NCI-H1417 treated with DMSO at 0.1 percent for 48 hours (cell line): ENCODE measurements at regions not wholly inside any gene's neighbourhood (a gene's known extent, or its start where the extent isn't known, plus 50 kb on each side); places are given as distances from the start of the nearest gene placed in this dataset.
"Not testable (repeated sequence)": the region's sequence is repeated elsewhere in the genome, so short reads cannot be mapped to it uniquely, and the experiment has no call there.

Experiments
- DNase-seq: peaks from one replicate; lab custom pipeline; 2025; lab: John Stamatoyannopoulos, UW

- no peak for DNase-seq
Observed at GRCh38 chr18:8882632-8883408, 177.5 kb downstream of the MTCL1 start.

GRCh38 chr18:8883409-8883668, 178.0 kb downstream of the MTCL1 start:
- DNase-seq = no peak

GRCh38 chr18:8887877-8888276, 182.5 kb downstream of the MTCL1 start:
- DNase-seq = not testable (repeated sequence)

GRCh38 chr18:8889489-8889888, 184.1 kb downstream of the MTCL1 start:
- no peak for DNase-seq

GRCh38 chr18:8890503-8890902, 185.1 kb downstream of the MTCL1 start:
- not testable (repeated sequence) for DNase-seq

GRCh38 chr18:8890957-8891464, 185.7 kb downstream of the MTCL1 start:
- no peak for DNase-seq

GRCh38 chr18:8893221-8893620, 187.9 kb downstream of the MTCL1 start:
- no peak for DNase-seq

GRCh38 chr18:8893628-8894231, 188.4 kb downstream of the MTCL1 start:
- DNase-seq = no peak

GRCh38 chr18:8894823-8895222, 189.5 kb downstream of the MTCL1 start:
- DNase-seq = no peak

- DNase-seq = no peak
Observed at GRCh38 chr18:8895341-8895740, 190.0 kb downstream of the MTCL1 start.

GRCh38 chr18:8895987-8896619, 190.7 kb downstream of the MTCL1 start:
- no peak for DNase-seq

GRCh38 chr18:8899000-8899399, 193.6 kb downstream of the MTCL1 start:
- no peak for DNase-seq

- no peak for DNase-seq
Observed at GRCh38 chr18:8900552-8900951, 195.2 kb downstream of the MTCL1 start.

GRCh38 chr18:8901019-8901418, 195.7 kb downstream of the MTCL1 start:
- DNase-seq = no peak

GRCh38 chr18:8904316-8904715, 198.2 kb upstream of the NDUFV2 start:
- no peak for DNase-seq

GRCh38 chr18:8908792-8909510, 193.5 kb upstream of the NDUFV2 start:
- no peak for DNase-seq

GRCh38 chr18:8910186-8910822, 192.2 kb upstream of the NDUFV2 start:
- DNase-seq = no peak

- DNase-seq = no peak
Observed at GRCh38 chr18:8910843-8911242, 191.7 kb upstream of the NDUFV2 start.

- no peak for DNase-seq
Observed at GRCh38 chr18:8911408-8912340, 190.8 kb upstream of the NDUFV2 start.

- no peak for DNase-seq
Observed at GRCh38 chr18:8912348-8913326, 189.9 kb upstream of the NDUFV2 start.
